Neural cell (in vitro differentiated cells): ENCODE measurements at regions not wholly inside any gene's neighbourhood (a gene's known extent, or its start where the extent isn't known, plus 50 kb on each side); places are given as distances from the start of the nearest gene placed in this dataset.

Experiments
- EZH2 ChIP-seq: fragments of 200-600, 300-800 bp; shearing (Covaris generic), sonication (generic); IDR thresholded peaks from 2 replicates; pipeline ENCODE4 v1.6.1; 2014; ENCODE audit warnings: antibody characterized with exemption, low read length, borderline replicate concordance, mild to moderate bottlenecking; ENCODE audit not compliant: insufficient read depth, poor library complexity, severe bottlenecking
- POLR2AphosphoS5 ChIP-seq: IDR thresholded peaks from 2 replicates; pipeline ENCODE4 v1.6.1; 2012
- TF ChIP-seq, protein P1 (sequence below): fragments of 450-650 bp; IDR thresholded peaks from 2 replicates; pipeline ENCODE4 v1.5.1; 2014; ENCODE audit warnings: antibody characterized with exemption, mild to moderate bottlenecking, moderate library complexity; ENCODE audit not compliant: poor library complexity, severe bottlenecking
- TF ChIP-seq, protein P2 (sequence below): IDR thresholded peaks from 2 replicates; pipeline ENCODE4 v1.6.1; 2012; ENCODE audit warnings: borderline replicate concordance

DNA sequence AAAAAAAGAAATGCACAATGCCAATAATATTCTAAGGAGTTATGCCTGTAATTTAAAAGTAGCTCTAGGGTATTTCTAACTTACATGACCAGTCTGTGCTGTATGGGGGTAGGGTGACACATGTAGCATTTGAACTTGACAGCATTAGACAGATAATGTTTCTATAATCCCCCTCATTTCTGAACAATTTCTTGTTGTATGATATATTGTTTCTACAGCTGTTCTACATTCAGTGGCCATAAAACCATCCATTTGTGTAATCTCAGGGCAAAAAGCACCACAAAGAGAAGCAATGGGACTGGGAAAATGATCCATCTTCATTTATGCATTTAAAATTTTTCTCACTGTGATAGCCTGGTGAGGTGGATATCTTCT is 767.8 kb downstream of the TFAP2A start:
- TF ChIP-seq EZH2 (no peak), POLR2AphosphoS5 (no peak)
- TF ChIP-seq, protein P1, sequence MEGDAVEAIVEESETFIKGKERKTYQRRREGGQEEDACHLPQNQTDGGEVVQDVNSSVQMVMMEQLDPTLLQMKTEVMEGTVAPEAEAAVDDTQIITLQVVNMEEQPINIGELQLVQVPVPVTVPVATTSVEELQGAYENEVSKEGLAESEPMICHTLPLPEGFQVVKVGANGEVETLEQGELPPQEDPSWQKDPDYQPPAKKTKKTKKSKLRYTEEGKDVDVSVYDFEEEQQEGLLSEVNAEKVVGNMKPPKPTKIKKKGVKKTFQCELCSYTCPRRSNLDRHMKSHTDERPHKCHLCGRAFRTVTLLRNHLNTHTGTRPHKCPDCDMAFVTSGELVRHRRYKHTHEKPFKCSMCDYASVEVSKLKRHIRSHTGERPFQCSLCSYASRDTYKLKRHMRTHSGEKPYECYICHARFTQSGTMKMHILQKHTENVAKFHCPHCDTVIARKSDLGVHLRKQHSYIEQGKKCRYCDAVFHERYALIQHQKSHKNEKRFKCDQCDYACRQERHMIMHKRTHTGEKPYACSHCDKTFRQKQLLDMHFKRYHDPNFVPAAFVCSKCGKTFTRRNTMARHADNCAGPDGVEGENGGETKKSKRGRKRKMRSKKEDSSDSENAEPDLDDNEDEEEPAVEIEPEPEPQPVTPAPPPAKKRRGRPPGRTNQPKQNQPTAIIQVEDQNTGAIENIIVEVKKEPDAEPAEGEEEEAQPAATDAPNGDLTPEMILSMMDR: no peak
- TF ChIP-seq, protein P2, sequence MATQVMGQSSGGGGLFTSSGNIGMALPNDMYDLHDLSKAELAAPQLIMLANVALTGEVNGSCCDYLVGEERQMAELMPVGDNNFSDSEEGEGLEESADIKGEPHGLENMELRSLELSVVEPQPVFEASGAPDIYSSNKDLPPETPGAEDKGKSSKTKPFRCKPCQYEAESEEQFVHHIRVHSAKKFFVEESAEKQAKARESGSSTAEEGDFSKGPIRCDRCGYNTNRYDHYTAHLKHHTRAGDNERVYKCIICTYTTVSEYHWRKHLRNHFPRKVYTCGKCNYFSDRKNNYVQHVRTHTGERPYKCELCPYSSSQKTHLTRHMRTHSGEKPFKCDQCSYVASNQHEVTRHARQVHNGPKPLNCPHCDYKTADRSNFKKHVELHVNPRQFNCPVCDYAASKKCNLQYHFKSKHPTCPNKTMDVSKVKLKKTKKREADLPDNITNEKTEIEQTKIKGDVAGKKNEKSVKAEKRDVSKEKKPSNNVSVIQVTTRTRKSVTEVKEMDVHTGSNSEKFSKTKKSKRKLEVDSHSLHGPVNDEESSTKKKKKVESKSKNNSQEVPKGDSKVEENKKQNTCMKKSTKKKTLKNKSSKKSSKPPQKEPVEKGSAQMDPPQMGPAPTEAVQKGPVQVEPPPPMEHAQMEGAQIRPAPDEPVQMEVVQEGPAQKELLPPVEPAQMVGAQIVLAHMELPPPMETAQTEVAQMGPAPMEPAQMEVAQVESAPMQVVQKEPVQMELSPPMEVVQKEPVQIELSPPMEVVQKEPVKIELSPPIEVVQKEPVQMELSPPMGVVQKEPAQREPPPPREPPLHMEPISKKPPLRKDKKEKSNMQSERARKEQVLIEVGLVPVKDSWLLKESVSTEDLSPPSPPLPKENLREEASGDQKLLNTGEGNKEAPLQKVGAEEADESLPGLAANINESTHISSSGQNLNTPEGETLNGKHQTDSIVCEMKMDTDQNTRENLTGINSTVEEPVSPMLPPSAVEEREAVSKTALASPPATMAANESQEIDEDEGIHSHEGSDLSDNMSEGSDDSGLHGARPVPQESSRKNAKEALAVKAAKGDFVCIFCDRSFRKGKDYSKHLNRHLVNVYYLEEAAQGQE: no peak
